ENCODE measurements at regions not wholly inside any gene's neighbourhood (a gene's known extent, or its start where the extent isn't known, plus 50 kb on each side); places are given as distances from the start of the nearest gene placed in this dataset. TPM values are rescaled to one million over a fixed set of nuclear protein-coding genes. Genes with fewer than 3 reads are reported as not detected.

DNA sequence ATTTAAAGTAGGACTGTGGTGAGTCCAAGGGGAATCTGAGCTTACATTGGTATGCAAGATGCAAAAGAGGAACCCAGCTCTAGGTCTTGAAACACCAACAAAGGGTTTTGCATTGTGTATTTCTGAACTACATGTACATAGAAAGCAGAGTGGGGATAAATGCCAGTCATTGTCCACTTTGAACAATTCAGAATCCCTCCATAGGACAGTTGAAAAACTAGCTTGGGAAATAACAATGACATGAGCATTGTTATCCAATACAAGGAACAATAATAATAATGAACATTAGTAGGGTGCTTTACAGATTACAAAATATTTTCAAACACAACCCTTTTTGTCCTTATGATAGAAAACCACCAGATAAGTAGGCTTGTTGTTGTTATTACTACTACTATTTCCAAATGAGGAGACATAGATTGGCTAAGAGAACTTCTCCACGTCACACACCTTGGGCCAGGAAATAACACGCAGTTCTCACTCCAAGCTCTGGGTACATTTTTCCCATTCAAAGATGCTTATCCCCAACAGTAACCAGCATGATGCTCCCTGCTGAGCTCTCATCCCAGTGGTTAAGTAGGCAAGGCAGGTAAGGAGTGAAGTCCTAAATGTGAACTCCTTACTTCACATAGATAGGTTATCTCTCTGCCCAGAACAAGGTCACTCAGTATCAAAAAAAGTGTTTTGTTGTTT is 51.7 kb upstream of the RASSF8 start:
- no peak overlapping the region for H3K4me2 ChIP-seq (ENCODE audit: insufficient read depth, insufficient read length, low read length)
- H3K56ac ChIP-seq (ENCODE audit: insufficient read length, low read depth, low read length), result no peak overlapping the region
- H3K9me3 Mint-ChIP-seq, result no peaks in the 10 kb centered on the region
- H2BK15ac ChIP-seq (ENCODE audit: low read depth, low read length), result no peak overlapping the region
- no peak overlapping the region for H3K4me3 Mint-ChIP-seq
- H3T11ph ChIP-seq (ENCODE audit: low read length), result no peak overlapping the region
- no peaks in the 10 kb centered on the region for H3K27me3 Mint-ChIP-seq (ENCODE audit: low read depth)
- H3K79me1 ChIP-seq (ENCODE audit: insufficient read depth, low read depth, low read length, poor library complexity, severe bottlenecking), result no peaks in the 10 kb centered on the region
- WGBS (ENCODE audit: extremely low coverage, insufficient read length, low lambda C conversion rate), result no CpG with 5 or more reads among the region's 2 CpGs
- no peak for DNase-seq
- no peak overlapping the region for H3K27ac Mint-ChIP-seq
- no peak overlapping the region for H2BK5ac ChIP-seq (ENCODE audit: insufficient read length, low read length)
- H2BK120ac ChIP-seq (ENCODE audit: low read depth, low read length, poor library complexity, severe bottlenecking), result no peak overlapping the region
- no peak overlapping the region for H4K5ac ChIP-seq (ENCODE audit: insufficient read length, low read depth, low read length)
- H4K8ac ChIP-seq (replicated peaks; ENCODE audit: insufficient read length, low read depth, low read length), result no peak overlapping the region
- H2BK12ac ChIP-seq (ENCODE audit: insufficient read length, low read depth, low read length), result no peak overlapping the region
- H3K9ac ChIP-seq (ENCODE audit: extremely low read depth, insufficient read length, low read length), result no peak overlapping the region
- H3K9me3 ChIP-seq (ENCODE audit: control insufficient read depth, low read depth, low read length), result no peaks in the 10 kb centered on the region
- no peaks in the 10 kb centered on the region for H3K27me3 ChIP-seq (ENCODE audit: insufficient read depth, low read length)
- no peaks in the 10 kb centered on the region for H3K23me2 ChIP-seq (ENCODE audit: insufficient read length, low read depth, low read length, poor library complexity, severe bottlenecking)
- no peaks in the 10 kb centered on the region for H3K79me2 ChIP-seq (ENCODE audit: insufficient read depth, low read length)
- peaks cover 0 to 6% of the 10 kb centered on the region in 2 experiments; a peak in 1 of 4 replicates for H3K4me1 Mint-ChIP-seq
- no peak overlapping the region for H3K27ac ChIP-seq (ENCODE audit: insufficient read length, low read depth, low read length)
- H2BK20ac ChIP-seq (ENCODE audit: low read depth, low read length, poor library complexity, severe bottlenecking), result no peak overlapping the region
- no peak overlapping the region for H2AFZ ChIP-seq (ENCODE audit: low read length)
- no peak overlapping the region for H3K14ac ChIP-seq (ENCODE audit: insufficient read depth, low read length)
- no peaks in the 10 kb centered on the region for H3K4me1 ChIP-seq (ENCODE audit: insufficient read depth, low read length)
- no peak overlapping the region for H2AK5ac ChIP-seq (ENCODE audit: insufficient read length, low read length)
- no peak overlapping the region for H3K18ac ChIP-seq (ENCODE audit: insufficient read length, low read depth, low read length)
- TF ChIP-seq, protein P1, sequence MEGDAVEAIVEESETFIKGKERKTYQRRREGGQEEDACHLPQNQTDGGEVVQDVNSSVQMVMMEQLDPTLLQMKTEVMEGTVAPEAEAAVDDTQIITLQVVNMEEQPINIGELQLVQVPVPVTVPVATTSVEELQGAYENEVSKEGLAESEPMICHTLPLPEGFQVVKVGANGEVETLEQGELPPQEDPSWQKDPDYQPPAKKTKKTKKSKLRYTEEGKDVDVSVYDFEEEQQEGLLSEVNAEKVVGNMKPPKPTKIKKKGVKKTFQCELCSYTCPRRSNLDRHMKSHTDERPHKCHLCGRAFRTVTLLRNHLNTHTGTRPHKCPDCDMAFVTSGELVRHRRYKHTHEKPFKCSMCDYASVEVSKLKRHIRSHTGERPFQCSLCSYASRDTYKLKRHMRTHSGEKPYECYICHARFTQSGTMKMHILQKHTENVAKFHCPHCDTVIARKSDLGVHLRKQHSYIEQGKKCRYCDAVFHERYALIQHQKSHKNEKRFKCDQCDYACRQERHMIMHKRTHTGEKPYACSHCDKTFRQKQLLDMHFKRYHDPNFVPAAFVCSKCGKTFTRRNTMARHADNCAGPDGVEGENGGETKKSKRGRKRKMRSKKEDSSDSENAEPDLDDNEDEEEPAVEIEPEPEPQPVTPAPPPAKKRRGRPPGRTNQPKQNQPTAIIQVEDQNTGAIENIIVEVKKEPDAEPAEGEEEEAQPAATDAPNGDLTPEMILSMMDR (conservative IDR thresholded peaks at IDR 0.05), result no peak
- no peaks in the 10 kb centered on the region for H3K36me3 Mint-ChIP-seq (ENCODE audit: insufficient read depth in 1 of 3, low read depth in 3 of 3)
- no peak overlapping the region for H3K23ac ChIP-seq (ENCODE audit: insufficient read length, low read depth, low read length)
- H4K91ac ChIP-seq (ENCODE audit: insufficient read length, low read depth, low read length), result no peak overlapping the region
- H4K20me1 ChIP-seq (ENCODE audit: control insufficient read depth, insufficient read depth, insufficient read length), result no peaks in the 10 kb centered on the region
- no peak overlapping the region for H3K4ac ChIP-seq (ENCODE audit: low read depth, low read length)

Small RNA genes in the stretch of these regions (microRNA-seq; reads per million reads assigned to microRNA genes)
- gene MIR4302 (ENCODE audit: borderline microRNAs expressed), result not detected
